ENCODE measurements at regions not wholly inside any gene's neighbourhood (a gene's known extent, or its start where the extent isn't known, plus 50 kb on each side); places are given as distances from the start of the nearest gene placed in this dataset.

DNA sequence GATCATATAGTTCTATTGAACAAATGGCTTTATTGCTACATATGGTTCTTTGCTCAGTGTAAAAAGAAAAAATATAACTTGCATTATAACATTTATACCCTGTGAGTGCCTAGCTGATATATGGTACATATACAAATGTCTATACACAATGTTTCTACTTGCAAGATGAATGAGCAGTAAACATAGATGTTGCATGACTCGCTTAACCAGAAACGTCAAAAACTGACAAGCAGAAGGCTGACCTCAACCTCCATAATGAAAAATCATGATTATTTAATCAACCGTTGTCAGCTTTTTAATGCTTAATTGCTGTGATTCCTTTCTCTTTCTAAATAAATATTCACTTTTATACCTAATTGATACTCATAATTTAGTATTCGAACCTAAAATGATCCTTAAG is 183.3 kb downstream of the PTN start:
- TF ChIP-seq, protein P1, sequence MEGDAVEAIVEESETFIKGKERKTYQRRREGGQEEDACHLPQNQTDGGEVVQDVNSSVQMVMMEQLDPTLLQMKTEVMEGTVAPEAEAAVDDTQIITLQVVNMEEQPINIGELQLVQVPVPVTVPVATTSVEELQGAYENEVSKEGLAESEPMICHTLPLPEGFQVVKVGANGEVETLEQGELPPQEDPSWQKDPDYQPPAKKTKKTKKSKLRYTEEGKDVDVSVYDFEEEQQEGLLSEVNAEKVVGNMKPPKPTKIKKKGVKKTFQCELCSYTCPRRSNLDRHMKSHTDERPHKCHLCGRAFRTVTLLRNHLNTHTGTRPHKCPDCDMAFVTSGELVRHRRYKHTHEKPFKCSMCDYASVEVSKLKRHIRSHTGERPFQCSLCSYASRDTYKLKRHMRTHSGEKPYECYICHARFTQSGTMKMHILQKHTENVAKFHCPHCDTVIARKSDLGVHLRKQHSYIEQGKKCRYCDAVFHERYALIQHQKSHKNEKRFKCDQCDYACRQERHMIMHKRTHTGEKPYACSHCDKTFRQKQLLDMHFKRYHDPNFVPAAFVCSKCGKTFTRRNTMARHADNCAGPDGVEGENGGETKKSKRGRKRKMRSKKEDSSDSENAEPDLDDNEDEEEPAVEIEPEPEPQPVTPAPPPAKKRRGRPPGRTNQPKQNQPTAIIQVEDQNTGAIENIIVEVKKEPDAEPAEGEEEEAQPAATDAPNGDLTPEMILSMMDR (IDR thresholded peaks at IDR 0.05; ENCODE audit: borderline replicate concordance, extremely low read depth, low read length, poor library complexity, severe bottlenecking) = no peak
- TF ChIP-seq EZH2 (IDR thresholded peaks at IDR 0.05; ENCODE audit: borderline replicate concordance, low read depth, low read length, severe bottlenecking) = no peak
